Right atrium auricular region (tissue), 2 donors: ENCODE measurements at regions not wholly inside any gene's neighbourhood (a gene's known extent, or its start where the extent isn't known, plus 50 kb on each side); places are given as distances from the start of the nearest gene placed in this dataset.

Source experiments
- DNase-seq: peaks from one replicate; pipeline ENCODE4 v3.0.0-alpha.2; 2019; ENCODE audit warnings: low spot score
- H3K27ac ChIP-seq, 2 donors: fragments of 200-600 bp; sonication (generic); 1 replicate in 1 of 2; 2 replicates in 1 of 2; pipeline ENCODE4 v1.5.1; 2016 to 2019
- H3K27me3 ChIP-seq, 2 donors: fragments of 200-600 bp; sonication (generic); one replicate each; pipeline versions ENCODE4 v1.5.1 to v1.6.0; 2017 to 2019
- H3K36me3 ChIP-seq: fragments of 200-600 bp; sonication (generic); one replicate; pipeline ENCODE4 v1.5.1; 2016
- H3K4me1 ChIP-seq, 2 donors: fragments of 200-600 bp; sonication (generic); one replicate each; pipeline versions ENCODE4 v1.5.1 to v1.6.0; 2017 to 2019
- H3K4me3 ChIP-seq, 2 donors: fragments of 200-600 bp; sonication (generic); 1 replicate in 1 of 2; 2 replicates in 1 of 2; pipeline ENCODE4 v1.5.1; 2017 to 2019; ENCODE audit warnings: mild to moderate bottlenecking in 1 of 2, moderate library complexity in 1 of 2
- H3K9me3 ChIP-seq, 2 donors: fragments of 200-600 bp; sonication (generic); one replicate each; pipeline ENCODE4 v1.5.1; 2019
- TF ChIP-seq, protein P1 (sequence below), 2 donors: fragments of 200-600 bp; sonication (generic); IDR thresholded peaks; one replicate each; pipeline ENCODE4 v1.5.1; 2019; ENCODE audit warnings: antibody characterized with exemption in 2 of 2

DNA sequence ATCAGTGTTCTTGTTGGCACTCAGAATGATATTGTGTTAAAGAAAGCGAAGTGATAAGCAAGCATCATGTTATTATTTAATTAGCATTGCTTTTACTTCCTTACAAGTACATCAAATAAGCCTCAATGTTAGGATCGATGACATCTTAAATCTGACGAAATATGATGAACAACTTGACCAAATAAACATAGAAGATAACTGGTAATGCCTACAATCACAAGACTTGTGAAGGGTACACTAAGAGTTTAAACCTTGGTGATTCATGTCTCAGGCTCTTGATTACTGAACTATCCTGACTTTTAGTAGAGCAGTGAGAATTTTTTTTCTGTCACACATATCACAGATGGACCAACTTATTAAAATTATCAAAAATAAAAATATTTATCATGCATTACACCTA, 500.8 kb upstream of the ZEB2 start:
- peaks cover 0 to 9% of the 10 kb centered on the region in 2 donors for H3K4me1 ChIP-seq
- TF ChIP-seq, protein P1, sequence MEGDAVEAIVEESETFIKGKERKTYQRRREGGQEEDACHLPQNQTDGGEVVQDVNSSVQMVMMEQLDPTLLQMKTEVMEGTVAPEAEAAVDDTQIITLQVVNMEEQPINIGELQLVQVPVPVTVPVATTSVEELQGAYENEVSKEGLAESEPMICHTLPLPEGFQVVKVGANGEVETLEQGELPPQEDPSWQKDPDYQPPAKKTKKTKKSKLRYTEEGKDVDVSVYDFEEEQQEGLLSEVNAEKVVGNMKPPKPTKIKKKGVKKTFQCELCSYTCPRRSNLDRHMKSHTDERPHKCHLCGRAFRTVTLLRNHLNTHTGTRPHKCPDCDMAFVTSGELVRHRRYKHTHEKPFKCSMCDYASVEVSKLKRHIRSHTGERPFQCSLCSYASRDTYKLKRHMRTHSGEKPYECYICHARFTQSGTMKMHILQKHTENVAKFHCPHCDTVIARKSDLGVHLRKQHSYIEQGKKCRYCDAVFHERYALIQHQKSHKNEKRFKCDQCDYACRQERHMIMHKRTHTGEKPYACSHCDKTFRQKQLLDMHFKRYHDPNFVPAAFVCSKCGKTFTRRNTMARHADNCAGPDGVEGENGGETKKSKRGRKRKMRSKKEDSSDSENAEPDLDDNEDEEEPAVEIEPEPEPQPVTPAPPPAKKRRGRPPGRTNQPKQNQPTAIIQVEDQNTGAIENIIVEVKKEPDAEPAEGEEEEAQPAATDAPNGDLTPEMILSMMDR (IDR thresholded peaks at IDR 0.05): no peak
- H3K9me3 ChIP-seq: no peaks in the 10 kb centered on the region
- no peak for DNase-seq
- no peak overlapping the region for H3K27ac ChIP-seq
- no peaks in the 10 kb centered on the region for H3K36me3 ChIP-seq
- no peak overlapping the region for H3K4me3 ChIP-seq
- no peaks in the 10 kb centered on the region for H3K27me3 ChIP-seq

DNA sequence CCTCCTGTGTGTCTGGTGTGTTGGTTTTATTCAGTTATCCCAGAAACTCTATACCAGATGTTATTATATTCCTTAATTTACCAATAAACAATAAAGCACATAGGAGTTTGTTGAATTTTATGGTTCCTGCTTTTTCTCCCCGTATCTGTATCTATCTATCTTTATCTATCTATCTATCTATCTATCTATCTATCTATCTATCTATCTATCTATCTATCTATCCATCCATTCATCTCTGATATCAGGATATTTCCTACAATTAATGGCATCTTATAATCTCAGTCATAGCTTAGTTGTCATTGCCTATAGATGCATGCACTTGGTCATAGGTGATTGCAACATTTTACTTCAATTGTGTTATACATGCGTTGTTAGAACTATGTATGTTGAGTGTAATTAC, 500.2 kb upstream of the ZEB2 start:
- peaks cover 0 to 9% of the 10 kb centered on the region in 2 donors for H3K4me1 ChIP-seq
- no peak for DNase-seq
- H3K27ac ChIP-seq: no peak overlapping the region
- no peaks in the 10 kb centered on the region for H3K27me3 ChIP-seq
- H3K36me3 ChIP-seq: no peaks in the 10 kb centered on the region
- H3K4me3 ChIP-seq: no peak overlapping the region
- H3K9me3 ChIP-seq: no peaks in the 10 kb centered on the region
- TF ChIP-seq, protein P1 (IDR thresholded peaks at IDR 0.05): no peak

DNA sequence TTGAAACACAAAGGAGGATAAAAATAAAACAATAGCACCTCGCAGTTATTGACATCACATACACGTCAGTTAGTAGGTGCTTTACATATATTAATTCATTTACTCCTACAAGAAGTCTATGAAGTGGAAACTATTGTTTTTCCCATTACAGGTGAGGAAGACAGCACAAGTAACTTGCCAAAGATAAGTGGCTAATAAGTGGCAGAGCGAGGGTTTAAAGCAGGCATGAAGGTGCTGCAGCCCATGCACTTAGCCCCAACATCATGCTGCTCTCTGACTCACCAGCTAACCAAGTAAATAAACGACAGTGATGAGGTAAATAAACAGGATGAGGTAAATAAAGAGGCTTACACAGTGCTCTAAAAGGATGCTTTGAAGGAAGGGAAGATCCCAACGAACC, 498.6 kb upstream of the ZEB2 start:
- peaks cover 0 to 9% of the 10 kb centered on the region in 2 donors for H3K4me1 ChIP-seq
- H3K36me3 ChIP-seq: no peaks in the 10 kb centered on the region
- H3K27ac ChIP-seq: no peak overlapping the region
- DNase-seq: no peak
- TF ChIP-seq, protein P1 (IDR thresholded peaks at IDR 0.05): no peak
- H3K4me3 ChIP-seq: no peak overlapping the region
- H3K9me3 ChIP-seq: no peaks in the 10 kb centered on the region
- H3K27me3 ChIP-seq: no peaks in the 10 kb centered on the region

DNA sequence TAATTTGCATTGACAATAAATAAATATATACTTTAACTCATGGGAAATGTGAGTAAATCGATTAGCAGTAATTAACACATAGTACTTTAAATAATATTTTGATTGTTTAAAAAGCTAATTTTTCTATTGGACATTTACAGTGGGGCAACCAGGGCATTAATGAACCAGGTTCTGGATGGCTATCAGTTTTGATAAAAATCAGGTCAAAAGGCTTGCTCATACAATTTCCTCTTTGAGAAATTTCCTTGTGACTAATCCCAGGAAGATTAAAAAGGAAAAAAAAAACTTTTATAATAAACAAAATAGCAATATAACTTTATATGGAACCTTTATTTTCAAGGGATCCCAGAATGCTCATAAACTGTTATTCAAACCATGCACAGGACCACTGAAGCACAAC, 497.2 kb upstream of the ZEB2 start:
- Histone ChIP-seq H3K36me3 (no peaks in the 10 kb centered on the region), H3K27ac (no peak overlapping the region)

DNA sequence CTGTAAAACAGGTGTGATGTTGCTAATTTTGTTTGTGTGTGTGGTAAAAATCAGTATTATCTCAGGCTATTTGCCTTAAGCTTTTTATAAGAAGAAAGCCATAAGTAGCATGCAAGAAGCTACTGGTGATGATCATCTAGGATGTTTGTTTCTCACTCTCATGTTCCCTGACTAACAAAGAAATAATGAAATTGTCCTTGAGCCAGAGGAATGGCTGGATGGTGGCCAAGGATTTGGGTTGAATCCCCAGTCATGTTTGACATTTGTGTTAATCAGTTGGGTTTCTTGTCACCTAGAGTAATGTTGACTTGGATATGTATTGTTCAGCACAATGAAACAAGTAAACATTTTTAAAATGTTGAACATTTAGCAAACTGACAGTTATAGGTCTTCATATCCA, 496.8 kb upstream of the ZEB2 start:
- Histone ChIP-seq H3K27me3 (no peaks in the 10 kb centered on the region), H3K4me3 (no peak overlapping the region), H3K4me1 (peaks cover 0 to 13% of the 10 kb centered on the region in 2 donors), H3K9me3 (no peaks in the 10 kb centered on the region), H3K36me3 (no peaks in the 10 kb centered on the region), H3K27ac (no peak overlapping the region)
- no peak for DNase-seq
- TF ChIP-seq, protein P1 (IDR thresholded peaks at IDR 0.05): no peak

More for the DNA sequence above, 497.2 kb upstream of the ZEB2 start:
- H3K9me3 ChIP-seq: no peaks in the 10 kb centered on the region
- no peak overlapping the region for H3K4me3 ChIP-seq
- DNase-seq: no peak
- H3K4me1 ChIP-seq: peaks cover 0 to 15% of the 10 kb centered on the region in 2 donors
- H3K27me3 ChIP-seq: no peaks in the 10 kb centered on the region
- TF ChIP-seq, protein P1 (IDR thresholded peaks at IDR 0.05): no peak

DNA sequence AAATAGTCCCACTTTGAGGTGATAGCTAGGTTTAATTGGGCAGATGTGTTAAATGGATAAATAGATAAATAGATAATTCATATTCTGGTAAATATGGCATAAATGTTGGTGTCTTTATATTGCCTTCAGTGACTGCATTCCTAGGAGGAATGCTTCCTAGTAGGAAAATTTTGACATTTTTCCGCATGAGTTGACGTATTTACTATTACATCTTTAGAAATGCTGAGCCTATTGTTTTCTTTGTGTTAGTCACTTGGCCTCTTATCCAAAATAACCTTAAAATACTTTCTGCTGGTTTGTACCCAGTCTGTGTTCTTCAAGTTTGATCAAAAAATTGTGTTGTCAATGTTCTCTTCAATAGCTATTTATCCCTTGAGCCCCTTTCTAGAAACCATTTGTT, 495.6 kb upstream of the ZEB2 start:
- Histone ChIP-seq H3K27ac (no peak overlapping the region), H3K4me1 (peaks cover 0 to 9% of the 10 kb centered on the region in 2 donors), H3K4me3 (no peak overlapping the region), H3K36me3 (no peaks in the 10 kb centered on the region), H3K9me3 (no peaks in the 10 kb centered on the region), H3K27me3 (no peaks in the 10 kb centered on the region)
- DNase-seq: no peak
- TF ChIP-seq, protein P1 (IDR thresholded peaks at IDR 0.05): no peak
